ENCODE measurements at regions not wholly inside any gene's neighbourhood (a gene's known extent, or its start where the extent isn't known, plus 50 kb on each side); places are given as distances from the start of the nearest gene placed in this dataset.

- Histone ChIP-seq H3K36me3 (no peaks in the 10 kb centered on the region), H3K27ac (replicated peaks in 1 of 4) (no peak overlapping the region), H3K27me3 (no peaks in the 10 kb centered on the region), H3K9me3 (no peaks in the 10 kb centered on the region), H3K4me1 (no peaks in the 10 kb centered on the region), H3K4me3 (no peak overlapping the region)
- DNase-seq (ENCODE audit: extremely low spot score): no peak
- TF ChIP-seq POLR2AphosphoS5 (IDR thresholded peaks at IDR 0.05): no peak
- TF ChIP-seq CTCF (IDR thresholded peaks at IDR 0.05): no peak
- TF ChIP-seq EP300 (IDR thresholded peaks at IDR 0.05): no peak
- TF ChIP-seq POLR2A (IDR thresholded peaks at IDR 0.05; ENCODE audit: low read depth): no peak
- WGBS: 55% methylated on average over 4 of the region's 4 CpGs
- intact Hi-C loops (cut with DNase I): no loop called here
These were observed 616.1 kb upstream of the ALCAM start for GRCh38 chr3:104750581-104750980.

GRCh38 chr3:104755791-104756190, 610.9 kb upstream of the ALCAM start:
- no peaks in the 10 kb centered on the region for H3K36me3 ChIP-seq
- H3K4me1 ChIP-seq: no peaks in the 10 kb centered on the region
- WGBS: 83% methylated on average over 1 of the region's 1 CpG
- no peak overlapping the region for H3K27ac ChIP-seq (replicated peaks in 1 of 4)
- H3K9me3 ChIP-seq: no peaks in the 10 kb centered on the region
- no peak for TF ChIP-seq CTCF (IDR thresholded peaks at IDR 0.05)
- TF ChIP-seq POLR2AphosphoS5 (IDR thresholded peaks at IDR 0.05): no peak
- no peaks in the 10 kb centered on the region for H3K27me3 ChIP-seq
- no peak overlapping the region for H3K4me3 ChIP-seq
- no peak for DNase-seq (ENCODE audit: extremely low spot score)
- intact Hi-C loops (cut with DNase I): no loop called here

- Histone ChIP-seq H3K4me1 (peaks cover 0 to 13% (median 8%) of the 10 kb centered on the region in 4 donors), H3K27me3 (no peaks in the 10 kb centered on the region), H3K36me3 (no peaks in the 10 kb centered on the region), H3K4me3 (no peak overlapping the region), H3K27ac (replicated peaks in 1 of 4) (no peak overlapping the region), H3K9me3 (no peaks in the 10 kb centered on the region)
- no peak for DNase-seq (ENCODE audit: extremely low spot score)
- intact Hi-C loops (cut with DNase I): no loop called here
- TF ChIP-seq CTCF (IDR thresholded peaks at IDR 0.05) (no peak), EP300 (IDR thresholded peaks at IDR 0.05) (no peak), POLR2A (IDR thresholded peaks at IDR 0.05; ENCODE audit: low read depth) (no peak), POLR2AphosphoS5 (IDR thresholded peaks at IDR 0.05) (no peak)
These were observed 603.7 kb upstream of the ALCAM start for GRCh38 chr3:104763007-104763406.

GRCh38 chr3:104764496-104764895, 602.2 kb upstream of the ALCAM start:
- H3K9me3 ChIP-seq: no peaks in the 10 kb centered on the region
- H3K4me1 ChIP-seq: peaks cover 0 to 13% (median 8%) of the 10 kb centered on the region in 4 donors
- 81% methylated on average over 4 of the region's 4 CpGs for WGBS
- H3K27ac ChIP-seq (replicated peaks in 1 of 4): no peak overlapping the region
- no peak overlapping the region for H3K4me3 ChIP-seq
- DNase-seq (ENCODE audit: extremely low spot score): no peak
- H3K27me3 ChIP-seq: no peaks in the 10 kb centered on the region
- intact Hi-C loops (cut with DNase I): no loop called here
- no peak for TF ChIP-seq POLR2A (IDR thresholded peaks at IDR 0.05; ENCODE audit: low read depth)
- TF ChIP-seq EP300 (IDR thresholded peaks at IDR 0.05): no peak
- TF ChIP-seq POLR2AphosphoS5 (IDR thresholded peaks at IDR 0.05): no peak
- no peaks in the 10 kb centered on the region for H3K36me3 ChIP-seq

GRCh38 chr3:104768886-104769285, 597.8 kb upstream of the ALCAM start:
- Histone ChIP-seq H3K27ac (replicated peaks in 1 of 4) (no peak overlapping the region), H3K4me1 (no peaks in the 10 kb centered on the region), H3K4me3 (no peak overlapping the region), H3K27me3 (no peaks in the 10 kb centered on the region), H3K9me3 (no peaks in the 10 kb centered on the region), H3K36me3 (no peaks in the 10 kb centered on the region)
- 82% methylated on average over 3 of the region's 3 CpGs for WGBS
- intact Hi-C loops (cut with DNase I): no loop called here
- DNase-seq (ENCODE audit: extremely low spot score): no peak
- TF ChIP-seq EP300 (IDR thresholded peaks at IDR 0.05): no peak
- TF ChIP-seq CTCF (IDR thresholded peaks at IDR 0.05): no peak
- TF ChIP-seq POLR2A (IDR thresholded peaks at IDR 0.05; ENCODE audit: low read depth): no peak
